HG02642 (cell line): ENCODE measurements at regions not wholly inside any gene's neighbourhood (a gene's known extent, or its start where the extent isn't known, plus 50 kb on each side); places are given as distances from the start of the nearest gene placed in this dataset.
"Not testable (repeated sequence)": the region's sequence is repeated elsewhere in the genome, so short reads cannot be mapped to it uniquely, and the experiment has no call there.

ENCODE experiments used
- ATAC-seq: cut with Tn5 transposase; IDR thresholded peaks from one replicate; pipeline ENCODE4 v1.9.1; 2021; ENCODE audit warnings: mild to moderate bottlenecking; ENCODE audit not compliant: unreplicated experiment, poor library complexity

GRCh38 chr18:49697049-49697448 is 116.3 kb downstream of the ACAA2 start:
- no peak for ATAC-seq

- no peak for ATAC-seq
These were observed 118.9 kb downstream of the ACAA2 start for GRCh38 chr18:49694402-49694801.

GRCh38 chr18:49693717-49694005 is 119.7 kb downstream of the ACAA2 start:
- no peak for ATAC-seq

GRCh38 chr18:49692906-49693716 is 120.2 kb downstream of the ACAA2 start:
- ATAC-seq = no peak

GRCh38 chr18:49691177-49691608 is 122.1 kb downstream of the ACAA2 start:
- ATAC-seq = no peak

- ATAC-seq = no peak
These were observed 123.0 kb downstream of the ACAA2 start for GRCh38 chr18:49690312-49690711.

GRCh38 chr18:49685231-49685942 is 123.5 kb downstream of the LIPG start:
- ATAC-seq = no peak

- ATAC-seq = not testable (repeated sequence)
These were observed 120.9 kb downstream of the LIPG start for GRCh38 chr18:49682803-49683190.

GRCh38 chr18:49682173-49682802 is 120.4 kb downstream of the LIPG start:
- no peak for ATAC-seq

GRCh38 chr18:49681387-49681786 is 119.5 kb downstream of the LIPG start:
- no peak for ATAC-seq

GRCh38 chr18:49678440-49678839 is 116.6 kb downstream of the LIPG start:
- ATAC-seq = no peak

- peak; percentile 61 for ATAC-seq
These were observed 116.0 kb downstream of the LIPG start for GRCh38 chr18:49677762-49678413.

- ATAC-seq = no peak
These were observed 115.2 kb downstream of the LIPG start for GRCh38 chr18:49677081-49677480.

GRCh38 chr18:49673281-49673680 is 111.4 kb downstream of the LIPG start:
- no peak for ATAC-seq

GRCh38 chr18:49672853-49673252 is 111.0 kb downstream of the LIPG start:
- ATAC-seq = no peak

GRCh38 chr18:49669403-49669802 is 107.5 kb downstream of the LIPG start:
- no peak for ATAC-seq

- no peak for ATAC-seq
These were observed 106.9 kb downstream of the LIPG start for GRCh38 chr18:49668574-49669275.

- no peak for ATAC-seq
These were observed 105.6 kb downstream of the LIPG start for GRCh38 chr18:49667462-49667861.

- ATAC-seq = no peak
These were observed 104.4 kb downstream of the LIPG start for GRCh38 chr18:49666045-49666775.
